NCI-H2227 (cell line): ENCODE measurements at regions not wholly inside any gene's neighbourhood (a gene's known extent, or its start where the extent isn't known, plus 50 kb on each side); places are given as distances from the start of the nearest gene placed in this dataset.

Source experiments
- DNase-seq: peaks from one replicate; lab custom pipeline; 2025; ENCODE audit not compliant: unreplicated experiment; lab: John Stamatoyannopoulos, UW

GRCh38 chr15:98513428-98513986 lies 134.8 kb upstream of the IGF1R start:
- no peak for DNase-seq

- no peak for DNase-seq
These were observed 134.2 kb upstream of the IGF1R start for GRCh38 chr15:98514034-98514622.

- DNase-seq: peak; percentile 74
These were observed 129.3 kb upstream of the IGF1R start for GRCh38 chr15:98518823-98519561.

GRCh38 chr15:98519767-98520550 lies 128.4 kb upstream of the IGF1R start:
- no peak for DNase-seq

GRCh38 chr15:98522127-98522526 lies 126.2 kb upstream of the IGF1R start:
- no peak for DNase-seq

- DNase-seq: no peak
These were observed 124.3 kb upstream of the IGF1R start for GRCh38 chr15:98523912-98524662.

- no peak for DNase-seq
These were observed 123.3 kb upstream of the IGF1R start for GRCh38 chr15:98524838-98525660.

GRCh38 chr15:98525661-98526001 lies 122.7 kb upstream of the IGF1R start:
- no peak for DNase-seq

- DNase-seq: no peak
These were observed 122.2 kb upstream of the IGF1R start for GRCh38 chr15:98526094-98526493.

GRCh38 chr15:98528046-98528725 lies 120.2 kb upstream of the IGF1R start:
- DNase-seq: no peak

- DNase-seq: no peak
These were observed 118.9 kb upstream of the IGF1R start for GRCh38 chr15:98529205-98530145.

GRCh38 chr15:98530570-98530969 lies 117.8 kb upstream of the IGF1R start:
- no peak for DNase-seq

- no peak for DNase-seq
These were observed 116.3 kb upstream of the IGF1R start for GRCh38 chr15:98532063-98532462.

- DNase-seq: no peak
These were observed 111.4 kb upstream of the IGF1R start for GRCh38 chr15:98536976-98537375.

- DNase-seq: no peak
These were observed 110.8 kb upstream of the IGF1R start for GRCh38 chr15:98537516-98538060.

GRCh38 chr15:98541519-98541918 lies 106.8 kb upstream of the IGF1R start:
- DNase-seq: no peak

- DNase-seq: no peak
These were observed 105.1 kb upstream of the IGF1R start for GRCh38 chr15:98543237-98543636.

GRCh38 chr15:98546329-98546728 lies 102.0 kb upstream of the IGF1R start:
- no peak for DNase-seq
